ENCODE measurements at regions not wholly inside any gene's neighbourhood (a gene's known extent, or its start where the extent isn't known, plus 50 kb on each side); places are given as distances from the start of the nearest gene placed in this dataset.
A peak's percentile ranks its signal among the peaks of the same experiment; 100 is the strongest.
"Not testable (repeated sequence)": the region's sequence is repeated elsewhere in the genome, so short reads cannot be mapped to it uniquely, and the experiment has no call there.

- H3K27ac Mint-ChIP-seq; H3K36me3 Mint-ChIP-seq (ENCODE audit: low read depth); H3K27me3 Mint-ChIP-seq; H3K4me3 Mint-ChIP-seq; H3K4me1 Mint-ChIP-seq (ENCODE audit: low read depth); intact Hi-C loops (cut with micrococcal nuclease): not testable (repeated sequence)
- H3K9me3 Mint-ChIP-seq, result peaks cover 19% of the 10 kb centered on the region
These were observed 181.6 kb downstream of the DLEU7 start for GRCh38 chr13:50661881-50662280.

- no peak overlapping the region for H3K27ac Mint-ChIP-seq
- H3K4me1 Mint-ChIP-seq (ENCODE audit: low read depth), result peaks cover 6% of the 10 kb centered on the region
- peaks cover 21% of the 10 kb centered on the region for H3K9me3 Mint-ChIP-seq
- intact Hi-C loops (cut with micrococcal nuclease), result no loop called here
- no peaks in the 10 kb centered on the region for H3K27me3 Mint-ChIP-seq
- no peak overlapping the region for H3K4me3 Mint-ChIP-seq
- no peaks in the 10 kb centered on the region for H3K36me3 Mint-ChIP-seq (ENCODE audit: low read depth)
These were observed 178.5 kb downstream of the DLEU7 start for GRCh38 chr13:50664951-50665350.

DNA sequence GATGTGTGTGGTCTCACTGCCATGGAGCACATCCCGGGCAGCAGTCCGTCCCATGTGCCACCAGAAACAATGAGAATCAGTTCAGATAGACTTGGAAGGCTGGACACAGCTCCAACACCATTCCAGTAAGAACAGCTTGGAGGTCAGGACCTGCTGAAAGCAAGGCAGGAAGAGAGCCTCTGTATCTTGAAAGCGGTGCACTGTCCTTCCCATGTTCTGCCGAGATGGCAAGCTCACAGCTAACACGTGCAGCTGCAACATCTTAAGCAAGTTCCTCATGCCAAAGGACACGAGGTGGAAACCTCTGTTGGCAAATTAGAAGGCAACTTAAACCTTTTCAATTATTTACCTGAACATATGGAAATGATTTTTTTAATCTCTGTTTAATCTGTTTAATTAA is 175.4 kb downstream of the DLEU7 start:
- intact Hi-C loops (cut with micrococcal nuclease), result no loop called here
- Mint-ChIP-seq H3K36me3 (ENCODE audit: low read depth) (no peaks in the 10 kb centered on the region), H3K27ac (no peak overlapping the region), H3K4me3 (no peak overlapping the region), H3K27me3 (no peaks in the 10 kb centered on the region), H3K9me3 (peaks cover 21% of the 10 kb centered on the region), H3K4me1 (ENCODE audit: low read depth) (peaks cover 6% of the 10 kb centered on the region)

DNA sequence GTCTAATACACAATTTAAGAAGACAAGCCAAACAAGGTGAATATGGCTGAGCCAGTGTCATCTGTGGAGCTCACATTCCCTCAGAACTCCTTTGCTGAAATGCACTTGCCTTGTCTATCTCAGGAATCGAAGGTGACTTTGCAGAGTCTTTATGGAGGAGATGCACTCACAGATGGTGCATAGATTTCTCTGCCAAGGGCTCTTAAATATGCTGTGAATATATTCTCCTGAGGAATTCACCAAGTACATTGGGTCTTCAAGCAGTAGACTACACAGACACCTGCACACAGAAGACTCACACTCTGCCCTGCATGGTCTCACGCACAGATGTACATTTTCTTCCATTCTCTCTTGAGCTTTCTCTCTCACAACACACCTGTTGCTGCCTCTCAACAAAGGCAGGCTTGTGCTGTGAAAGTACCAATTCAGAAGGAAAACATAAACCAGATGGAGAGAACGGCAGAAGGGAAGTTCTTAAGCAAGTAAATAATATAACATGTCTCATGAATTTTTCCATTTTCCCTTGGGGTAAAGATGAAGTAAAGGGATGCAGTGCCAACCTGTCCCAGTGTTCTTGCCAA is 174.7 kb downstream of the DLEU7 start:
- no peaks in the 10 kb centered on the region for H3K27me3 Mint-ChIP-seq
- intact Hi-C loops (cut with micrococcal nuclease), result no loop called here
- H3K9me3 Mint-ChIP-seq, result peaks cover 21% of the 10 kb centered on the region
- H3K36me3 Mint-ChIP-seq (ENCODE audit: low read depth), result no peaks in the 10 kb centered on the region
- H3K4me3 Mint-ChIP-seq, result no peak overlapping the region
- H3K4me1 Mint-ChIP-seq (ENCODE audit: low read depth), result peaks cover 6% of the 10 kb centered on the region
- H3K27ac Mint-ChIP-seq, result no peak overlapping the region

DNA sequence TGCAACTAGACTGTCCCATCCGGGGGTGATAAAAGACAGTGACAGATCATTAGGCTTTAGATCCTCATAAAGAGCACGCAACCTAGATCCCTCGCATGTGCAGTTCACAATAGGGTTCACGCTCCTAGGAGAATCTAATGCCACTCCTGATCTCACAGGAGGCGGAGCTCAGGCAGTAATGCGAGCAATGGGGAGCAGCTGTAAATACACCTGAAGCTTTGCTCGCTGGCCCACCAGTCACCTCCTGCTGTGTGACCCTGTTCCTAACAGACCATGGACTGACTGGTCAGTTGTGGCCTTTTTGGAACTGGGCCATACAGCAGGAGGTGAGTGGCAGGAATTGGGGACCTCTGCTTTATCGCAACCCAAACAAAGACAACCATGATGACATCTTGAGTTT is 173.2 kb downstream of the DLEU7 start:
- no peaks in the 10 kb centered on the region for H3K36me3 Mint-ChIP-seq (ENCODE audit: low read depth)
- H3K4me1 Mint-ChIP-seq (ENCODE audit: low read depth), result peaks cover 6% of the 10 kb centered on the region
- no peak overlapping the region for H3K27ac Mint-ChIP-seq
- intact Hi-C loops (cut with micrococcal nuclease), result no loop called here
- H3K9me3 Mint-ChIP-seq, result peaks cover 18% of the 10 kb centered on the region
- no peak overlapping the region for H3K4me3 Mint-ChIP-seq
- no peaks in the 10 kb centered on the region for H3K27me3 Mint-ChIP-seq

DNA sequence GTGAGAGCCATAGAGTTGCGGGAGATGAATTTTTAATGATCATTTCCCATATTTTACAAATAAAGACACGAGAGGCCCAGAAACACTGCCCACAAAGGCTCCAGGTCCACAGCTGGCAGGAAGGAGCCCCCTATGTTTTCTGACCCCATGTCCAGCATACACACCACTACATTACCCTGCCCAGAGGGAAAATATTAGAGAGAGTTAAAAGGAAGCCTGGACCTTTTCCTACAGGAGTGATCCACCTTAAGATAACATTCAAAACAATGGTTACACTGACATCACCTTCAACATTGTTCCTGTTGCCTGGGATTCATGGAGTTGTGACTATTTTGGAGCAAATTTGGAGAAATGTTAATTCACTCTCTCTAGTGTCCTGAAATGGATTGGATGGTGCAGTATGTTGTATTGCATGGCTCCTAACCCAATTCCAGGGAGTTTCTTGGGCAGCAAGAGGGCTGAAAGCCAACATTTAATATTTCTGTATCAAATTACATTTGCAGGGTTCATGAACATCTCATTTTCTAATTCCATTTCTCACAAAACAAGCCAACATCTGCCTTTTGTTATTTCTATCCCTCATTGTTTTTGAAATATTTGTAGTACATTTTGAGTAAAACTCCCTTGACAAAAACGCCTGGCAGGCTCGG is 172.5 kb downstream of the DLEU7 start:
- Mint-ChIP-seq H3K9me3 (peaks cover 11% of the 10 kb centered on the region), H3K27me3 (no peaks in the 10 kb centered on the region), H3K4me1 (ENCODE audit: low read depth) (peaks cover 12% of the 10 kb centered on the region), H3K36me3 (ENCODE audit: low read depth) (no peaks in the 10 kb centered on the region), H3K27ac (no peak overlapping the region), H3K4me3 (no peak overlapping the region)
- intact Hi-C loops (cut with micrococcal nuclease), result no loop called here

- peaks cover 6% of the 10 kb centered on the region for H3K9me3 Mint-ChIP-seq
- no peaks in the 10 kb centered on the region for H3K36me3 Mint-ChIP-seq (ENCODE audit: low read depth)
- H3K27me3 Mint-ChIP-seq, result no peaks in the 10 kb centered on the region
- intact Hi-C loops (cut with micrococcal nuclease), result no loop called here
- H3K4me1 Mint-ChIP-seq (ENCODE audit: low read depth), result peaks cover 15% of the 10 kb centered on the region
- no peak overlapping the region for H3K4me3 Mint-ChIP-seq
- H3K27ac Mint-ChIP-seq, result no peak overlapping the region
These were observed 172.0 kb downstream of the DLEU7 start for GRCh38 chr13:50671497-50671850.

GRCh38 chr13:50672025-50672424 is 171.5 kb downstream of the DLEU7 start:
- H3K9me3 Mint-ChIP-seq, result peaks cover under 1% of the 10 kb centered on the region
- intact Hi-C loops (cut with micrococcal nuclease), result no loop called here
- no peak overlapping the region for H3K4me3 Mint-ChIP-seq
- no peaks in the 10 kb centered on the region for H3K27me3 Mint-ChIP-seq
- peaks cover 19% of the 10 kb centered on the region for H3K4me1 Mint-ChIP-seq (ENCODE audit: low read depth)
- H3K36me3 Mint-ChIP-seq (ENCODE audit: low read depth), result no peaks in the 10 kb centered on the region
- H3K27ac Mint-ChIP-seq, result no peak overlapping the region

DNA sequence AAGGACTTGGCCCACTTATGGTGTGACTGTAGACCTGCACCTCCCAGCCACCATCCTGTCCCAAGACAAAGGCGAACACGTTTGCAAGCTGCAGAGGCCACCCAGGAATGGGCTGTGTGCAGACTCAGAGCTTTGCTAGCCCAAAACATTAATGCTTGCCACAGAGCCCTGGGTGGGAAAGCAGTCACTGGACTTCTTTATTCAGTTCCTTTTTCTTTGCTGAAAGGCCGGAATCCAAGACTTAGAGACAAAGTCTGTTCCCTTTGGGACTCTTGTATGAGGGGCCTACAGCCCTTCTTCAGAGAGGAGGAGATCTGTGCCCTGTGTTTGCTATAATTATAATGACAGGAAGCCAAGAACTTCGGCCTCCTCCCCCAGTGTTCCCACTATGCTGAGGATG is 167.8 kb downstream of the DLEU7 start:
- intact Hi-C loops (cut with micrococcal nuclease), result no loop called here

DNA sequence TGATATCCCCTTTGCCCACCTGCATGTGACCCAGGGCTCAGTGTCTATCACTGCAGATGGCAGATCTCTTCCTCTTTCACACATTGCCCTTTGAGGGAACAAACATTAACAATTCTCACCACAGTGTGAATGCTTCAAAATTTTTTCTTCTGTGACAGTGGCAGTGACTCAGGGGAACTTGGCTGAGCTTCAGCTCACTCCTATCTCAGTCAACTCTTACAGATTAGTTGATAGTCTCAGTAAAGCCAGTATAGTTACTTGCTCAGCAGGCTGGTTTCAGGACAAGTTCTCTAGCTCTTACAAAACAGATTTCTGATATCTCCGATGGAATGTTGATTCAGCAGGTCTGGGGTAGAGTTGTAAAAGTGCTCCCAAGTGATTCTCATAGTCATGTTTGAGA is 166.9 kb downstream of the DLEU7 start:
- Mint-ChIP-seq H3K4me1 (ENCODE audit: low read depth) (peaks cover 15% of the 10 kb centered on the region), H3K36me3 (ENCODE audit: low read depth) (no peaks in the 10 kb centered on the region), H3K9me3 (no peaks in the 10 kb centered on the region), H3K27me3 (no peaks in the 10 kb centered on the region), H3K4me3 (no peak overlapping the region), H3K27ac (no peak overlapping the region)
- intact Hi-C loops (cut with micrococcal nuclease), result no loop called here

More for the DNA sequence above, 167.8 kb downstream of the DLEU7 start:
- Mint-ChIP-seq H3K4me3 (no peak overlapping the region), H3K27ac (no peak overlapping the region), H3K36me3 (ENCODE audit: low read depth) (no peaks in the 10 kb centered on the region), H3K9me3 (no peaks in the 10 kb centered on the region), H3K27me3 (no peaks in the 10 kb centered on the region), H3K4me1 (ENCODE audit: low read depth) (peaks cover 15% of the 10 kb centered on the region)

- Mint-ChIP-seq H3K4me1 (ENCODE audit: low read depth) (peaks cover 15% of the 10 kb centered on the region), H3K4me3 (no peak overlapping the region), H3K27me3 (no peaks in the 10 kb centered on the region), H3K36me3 (ENCODE audit: low read depth) (no peaks in the 10 kb centered on the region), H3K27ac (no peak overlapping the region), H3K9me3 (no peaks in the 10 kb centered on the region)
- intact Hi-C loops (cut with micrococcal nuclease), result no loop called here
These were observed 166.2 kb downstream of the DLEU7 start for GRCh38 chr13:50677258-50677657.

DNA sequence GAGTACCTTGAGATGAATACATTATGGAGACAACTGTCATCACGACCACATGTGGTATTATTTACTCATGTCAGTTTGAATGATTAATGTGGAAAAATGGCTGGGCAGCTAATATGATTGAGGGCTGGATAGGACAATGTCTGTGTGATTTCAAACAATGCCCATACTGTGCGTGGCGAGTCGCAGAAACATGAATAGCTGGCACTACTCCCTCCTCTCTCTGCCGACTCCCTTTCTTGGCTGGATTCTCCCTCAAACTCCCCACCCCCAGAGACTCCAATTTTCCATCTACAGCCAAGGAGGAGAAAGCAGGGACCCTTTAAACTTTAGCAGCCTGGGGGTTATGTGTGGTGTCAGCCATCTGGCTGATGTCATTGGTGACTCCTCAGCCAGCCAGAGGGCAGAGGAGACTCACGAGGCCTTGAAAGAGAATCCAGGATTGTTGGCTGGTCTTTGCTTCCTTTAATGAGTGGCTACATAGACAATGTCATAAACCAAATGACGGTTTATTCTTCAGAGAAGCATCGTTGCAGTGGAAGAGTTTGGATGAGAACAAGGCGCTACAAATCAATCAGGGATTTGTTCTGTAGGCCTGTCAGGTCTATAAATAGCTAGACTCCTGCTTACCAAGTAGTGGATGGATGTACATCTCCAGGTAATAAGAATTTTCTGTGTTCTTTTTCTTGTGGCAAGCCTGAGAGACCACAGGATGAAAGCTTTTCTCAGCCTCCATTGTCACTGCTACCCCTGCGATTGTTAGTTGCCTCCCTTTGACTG is 165.6 kb downstream of the DLEU7 start:
- Mint-ChIP-seq H3K27ac (peak overlapping the region; percentile 32), H3K27me3 (no peaks in the 10 kb centered on the region), H3K36me3 (ENCODE audit: low read depth) (no peaks in the 10 kb centered on the region), H3K4me3 (no peak overlapping the region), H3K4me1 (ENCODE audit: low read depth) (peaks cover 15% of the 10 kb centered on the region), H3K9me3 (no peaks in the 10 kb centered on the region)
- intact Hi-C loops (cut with micrococcal nuclease), result no loop called here

- no peaks in the 10 kb centered on the region for H3K9me3 Mint-ChIP-seq
- H3K4me1 Mint-ChIP-seq (ENCODE audit: low read depth), result peaks cover 15% of the 10 kb centered on the region
- no peaks in the 10 kb centered on the region for H3K27me3 Mint-ChIP-seq
- H3K4me3 Mint-ChIP-seq, result no peak overlapping the region
- H3K27ac Mint-ChIP-seq, result peak overlapping the region; percentile 32
- H3K36me3 Mint-ChIP-seq (ENCODE audit: low read depth), result no peaks in the 10 kb centered on the region
- intact Hi-C loops (cut with micrococcal nuclease), result no loop called here
These were observed 164.9 kb downstream of the DLEU7 start for GRCh38 chr13:50678464-50679162.

- intact Hi-C loops (cut with micrococcal nuclease), result no loop called here
- no peak overlapping the region for H3K27ac Mint-ChIP-seq
- H3K9me3 Mint-ChIP-seq, result no peaks in the 10 kb centered on the region
- H3K4me3 Mint-ChIP-seq, result no peak overlapping the region
- peaks cover 22% of the 10 kb centered on the region for H3K4me1 Mint-ChIP-seq (ENCODE audit: low read depth)
- H3K36me3 Mint-ChIP-seq (ENCODE audit: low read depth), result no peaks in the 10 kb centered on the region
- no peaks in the 10 kb centered on the region for H3K27me3 Mint-ChIP-seq
These were observed 164.2 kb downstream of the DLEU7 start for GRCh38 chr13:50679321-50679720.

All from dendritic cell treated with granulocyte-macrophage colony-stimulating factor and Interleukin-4, amounts not matched to agents 40 ng/mL and 50 ng/mL, for 4 days (primary cell).